ENCODE measurements at regions not wholly inside any gene's neighbourhood (a gene's known extent, or its start where the extent isn't known, plus 50 kb on each side); places are given as distances from the start of the nearest gene placed in this dataset.
"Not testable (repeated sequence)": the region's sequence is repeated elsewhere in the genome, so short reads cannot be mapped to it uniquely, and the experiment has no call there.

- DNase-seq = no peak
Observed at GRCh38 chr5:82952326-82952725, 124.9 kb downstream of the TMEM167A start.

- not testable (repeated sequence) for DNase-seq
Observed at GRCh38 chr5:82944267-82944666, 132.9 kb downstream of the TMEM167A start.

- no peak for DNase-seq
Observed at GRCh38 chr5:82942083-82942881, 134.9 kb downstream of the TMEM167A start.

- DNase-seq = no peak
Observed at GRCh38 chr5:82938901-82939725, 138.1 kb downstream of the TMEM167A start.

- DNase-seq = not testable (repeated sequence)
Observed at GRCh38 chr5:82932473-82933220, 144.5 kb downstream of the TMEM167A start.

- DNase-seq = no peak
Observed at GRCh38 chr5:82931110-82931509, 146.1 kb downstream of the TMEM167A start.

- DNase-seq = no peak
Observed at GRCh38 chr5:82925061-82925411, 152.2 kb downstream of the TMEM167A start.

GRCh38 chr5:82924226-82925060, 152.8 kb downstream of the TMEM167A start:
- no peak for DNase-seq

GRCh38 chr5:82922086-82922734, 155.0 kb downstream of the TMEM167A start:
- no peak for DNase-seq

- DNase-seq = no peak
Observed at GRCh38 chr5:82918311-82919031, 158.7 kb downstream of the TMEM167A start.

- DNase-seq = no peak
Observed at GRCh38 chr5:82917584-82917983, 159.6 kb downstream of the TMEM167A start.

- no peak for DNase-seq
Observed at GRCh38 chr5:82913971-82914370, 163.2 kb downstream of the TMEM167A start.

GRCh38 chr5:82912462-82912861, 164.7 kb downstream of the TMEM167A start:
- no peak for DNase-seq

GRCh38 chr5:82911910-82912309, 165.3 kb downstream of the TMEM167A start:
- no peak for DNase-seq

- DNase-seq = no peak
Observed at GRCh38 chr5:82910905-82911304, 166.3 kb downstream of the TMEM167A start.

- DNase-seq = no peak
Observed at GRCh38 chr5:82910491-82910890, 166.7 kb downstream of the TMEM167A start.

GRCh38 chr5:82909771-82910170, 167.4 kb downstream of the TMEM167A start:
- DNase-seq = no peak

- no peak for DNase-seq
Observed at GRCh38 chr5:82905986-82906385, 171.2 kb downstream of the TMEM167A start.

GRCh38 chr5:82901281-82901888, 175.8 kb downstream of the TMEM167A start:
- no peak for DNase-seq

- DNase-seq = no peak
Observed at GRCh38 chr5:82894716-82895115, 182.5 kb downstream of the TMEM167A start.

- DNase-seq = no peak
Observed at GRCh38 chr5:82889088-82889487, 188.1 kb downstream of the TMEM167A start.

All from activated naive CD4-positive, alpha-beta T cell treated with Interleukin-2 at 50 U/mL for 16 hours (primary cell).